GM21737 (cell line): ENCODE measurements at regions not wholly inside any gene's neighbourhood (a gene's known extent, or its start where the extent isn't known, plus 50 kb on each side); places are given as distances from the start of the nearest gene placed in this dataset.

ENCODE experiments used
- ATAC-seq: cut with Tn5 transposase; IDR thresholded peaks from one replicate; pipeline ENCODE4 v1.9.1; 2021; ENCODE audit warnings: mild to moderate bottlenecking, moderate library complexity; ENCODE audit not compliant: unreplicated experiment

DNA sequence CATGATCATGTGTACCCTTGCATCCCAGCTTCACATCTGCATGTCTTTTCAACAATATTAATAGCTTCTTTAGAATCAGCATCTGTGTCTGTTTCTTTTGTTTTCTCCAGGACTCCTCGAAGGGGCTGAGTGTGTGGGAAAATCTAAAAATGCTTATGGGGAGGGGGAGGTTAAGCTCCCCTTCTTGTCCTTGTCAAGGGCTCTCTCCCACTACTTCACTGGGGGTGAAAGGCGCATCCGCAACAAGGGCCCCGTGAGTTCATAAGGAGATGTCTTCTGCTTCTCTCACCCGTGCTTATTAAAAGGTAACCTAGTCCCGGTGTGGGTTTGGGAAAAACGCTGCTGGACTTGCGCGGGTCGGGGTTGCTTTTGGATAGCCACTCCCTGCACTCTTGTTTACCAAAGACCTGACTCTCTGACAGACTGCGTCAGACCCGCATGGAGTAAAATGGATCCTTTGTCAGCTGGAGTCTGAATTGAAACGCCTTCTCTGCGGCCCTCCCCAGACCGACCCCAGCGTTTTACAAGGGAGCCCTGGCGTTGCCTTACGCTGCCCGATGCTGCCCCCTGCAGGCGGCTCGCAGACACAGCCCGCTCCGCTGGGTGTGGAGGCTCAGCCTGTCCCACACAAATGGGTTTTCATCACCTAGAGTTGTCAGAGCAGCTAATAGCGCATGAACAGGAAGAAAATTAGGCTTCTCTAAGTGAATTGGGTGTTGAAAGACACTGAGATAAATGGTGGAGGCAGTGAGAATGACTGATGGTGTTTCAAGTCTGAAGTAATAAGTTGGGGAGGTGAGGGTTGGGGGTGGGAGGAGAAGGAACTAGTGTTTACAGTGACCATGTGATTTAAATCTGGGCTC, 53.8 kb downstream of the IER5 start:
- ATAC-seq = peak; percentile 62

DNA sequence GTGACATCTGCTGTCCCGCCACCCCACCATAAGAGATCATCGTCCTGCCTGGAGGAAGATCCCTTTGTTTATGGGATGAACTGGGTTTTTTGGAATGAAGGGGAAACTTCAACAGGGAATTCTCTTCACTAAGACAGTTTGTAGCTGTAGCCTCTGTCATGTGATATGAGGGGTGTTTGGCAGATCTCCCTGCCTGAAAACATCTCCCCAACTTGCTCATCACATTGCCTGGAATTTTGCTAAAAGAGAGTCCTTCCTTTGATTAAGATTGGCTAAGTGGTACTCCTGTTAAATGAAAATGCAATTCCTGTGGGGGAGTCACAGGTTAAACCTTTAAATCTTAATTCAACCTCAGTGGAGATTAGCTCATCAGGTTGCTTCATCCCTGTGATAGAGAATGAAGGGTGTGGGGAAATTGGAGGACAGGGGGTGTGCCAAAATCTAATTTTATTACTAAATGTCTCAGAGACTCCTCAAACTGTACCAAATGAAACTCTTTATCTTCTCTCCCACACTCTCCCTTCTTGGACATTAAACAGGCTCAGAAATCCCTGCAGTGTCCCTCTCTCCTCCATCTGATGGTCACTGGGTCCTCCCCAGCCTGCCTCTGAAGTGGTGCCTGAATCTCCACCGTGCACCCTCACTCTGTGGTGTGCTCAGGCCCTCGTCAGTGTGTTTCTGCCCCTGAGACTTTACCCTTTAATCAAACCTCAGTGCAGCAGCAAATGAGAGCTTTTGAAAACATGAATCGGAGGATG, 54.8 kb downstream of the IER5 start:
- no peak for ATAC-seq

GRCh38 chr1:181144238-181144637, 55.7 kb downstream of the IER5 start:
- no peak for ATAC-seq

GRCh38 chr1:181148636-181149035, 60.1 kb downstream of the IER5 start:
- no peak for ATAC-seq

DNA sequence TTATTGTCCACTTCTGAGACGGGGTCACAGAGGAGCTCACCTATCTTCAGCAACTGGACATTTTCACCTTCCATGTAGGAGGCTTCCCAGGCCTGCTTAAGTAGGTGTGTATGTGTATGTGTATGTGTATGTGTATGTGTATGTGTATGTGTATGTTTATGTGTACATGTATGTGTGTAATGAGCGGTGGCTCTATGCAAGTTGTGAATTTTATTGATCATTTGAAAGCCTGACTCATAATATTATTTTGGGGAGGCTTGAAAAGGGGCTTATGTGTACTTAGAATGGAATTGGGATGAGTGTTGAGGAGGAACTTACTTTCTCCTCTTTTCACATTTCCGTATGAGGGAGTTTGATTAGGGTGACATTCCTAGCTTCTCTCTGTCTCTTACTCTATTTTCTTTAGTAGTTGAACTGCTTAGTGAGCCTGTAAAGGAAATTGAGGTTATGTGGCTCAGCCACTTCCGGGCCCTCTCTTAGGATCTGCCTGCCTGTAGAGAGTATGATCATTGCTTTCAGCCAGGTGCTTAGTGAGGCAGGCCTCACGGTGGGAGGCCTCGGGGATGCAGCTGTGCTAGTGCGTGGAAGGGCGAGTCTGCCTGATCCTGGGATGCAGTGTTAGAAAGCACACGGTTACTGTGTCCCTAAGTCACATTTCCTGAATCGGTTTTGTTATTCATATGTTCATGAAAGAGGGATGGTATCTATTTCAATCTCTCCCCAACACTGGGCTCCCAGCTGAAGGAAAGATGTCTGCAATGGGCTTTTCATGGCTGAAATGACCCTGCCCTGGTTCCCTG, 61.0 kb downstream of the IER5 start:
- ATAC-seq = peak; percentile 60

DNA sequence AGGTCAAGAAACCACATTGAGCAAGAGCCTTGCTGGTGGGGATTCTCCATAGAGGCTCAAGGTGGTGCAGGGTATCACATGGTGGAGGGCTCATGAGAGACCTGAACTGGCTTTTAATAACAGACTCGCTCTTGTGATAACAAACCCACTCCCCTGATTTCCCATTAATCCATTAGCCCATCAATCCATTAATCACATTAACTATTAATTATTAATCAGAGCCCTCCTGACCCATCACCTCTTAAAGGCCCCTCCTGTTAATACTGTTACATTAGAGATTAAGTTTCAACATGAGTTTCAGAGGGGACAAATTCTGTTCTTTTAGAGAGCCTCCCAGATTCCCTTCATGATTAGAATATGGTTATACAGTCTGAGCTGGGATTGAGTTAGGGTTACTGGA, 61.8 kb downstream of the IER5 start:
- no peak for ATAC-seq

GRCh38 chr1:181150842-181151241, 62.3 kb downstream of the IER5 start:
- ATAC-seq = no peak

DNA sequence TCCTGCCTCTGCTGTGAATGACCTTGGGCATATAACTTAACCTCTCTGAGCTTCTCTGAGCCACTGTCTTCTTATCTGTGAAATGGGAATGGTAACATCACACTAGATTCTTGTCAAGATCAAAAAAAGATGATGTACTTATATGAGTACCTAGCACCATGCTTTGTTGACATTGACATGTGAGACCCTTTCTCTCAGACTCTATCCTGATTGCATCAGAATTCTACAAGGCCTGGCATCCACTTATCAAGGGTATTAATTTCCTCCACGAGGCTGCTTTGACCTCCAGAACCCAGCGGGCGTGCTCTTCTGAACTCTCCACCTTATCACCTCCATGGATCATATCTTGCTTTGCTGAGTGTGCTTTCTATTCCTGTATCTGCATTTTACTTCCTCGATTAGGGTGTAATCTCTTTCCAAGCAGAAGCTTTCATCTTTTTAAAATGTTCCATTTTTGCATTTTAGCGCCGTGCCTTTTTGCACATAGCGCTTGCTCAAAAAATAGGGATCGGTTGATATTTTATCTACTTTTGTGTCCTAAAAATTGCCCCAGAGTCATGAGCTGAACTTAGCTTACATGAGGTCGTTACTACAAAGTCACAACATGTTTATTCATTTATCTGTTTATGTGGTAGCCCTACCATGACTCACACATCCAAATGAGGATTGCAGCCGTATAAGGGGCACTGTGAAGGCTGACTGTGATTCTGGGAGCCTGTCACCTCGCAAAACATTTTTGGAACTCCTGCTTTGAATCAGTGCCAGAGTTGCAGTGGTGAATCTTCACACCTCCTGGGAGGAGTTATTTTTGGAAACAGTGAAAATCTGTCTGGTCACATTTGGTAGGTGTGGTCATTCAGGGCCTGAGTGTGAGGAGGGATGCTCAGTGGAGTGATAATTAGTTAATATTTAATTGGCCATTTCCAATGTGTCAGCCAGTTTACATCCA, 63.2 kb downstream of the IER5 start:
- ATAC-seq = peak; percentile 32

GRCh38 chr1:181152892-181153633, 64.6 kb downstream of the IER5 start:
- ATAC-seq = peak; percentile 62

DNA sequence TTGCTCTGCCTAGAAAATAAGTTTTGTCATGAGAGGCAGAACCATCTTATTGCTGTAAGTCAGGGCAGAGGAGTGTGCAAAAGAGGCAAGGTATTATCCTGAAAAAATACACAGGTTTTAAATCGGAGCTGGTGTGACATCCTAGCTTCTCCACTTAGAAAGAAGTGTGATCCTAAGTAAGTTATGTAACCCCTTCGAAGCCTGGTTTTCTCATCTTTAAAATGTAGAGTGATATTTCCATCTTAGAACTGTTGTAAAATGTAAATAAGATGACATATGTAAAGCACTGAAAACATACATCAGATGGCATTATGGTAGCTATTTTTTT, 65.1 kb downstream of the IER5 start:
- ATAC-seq = no peak

DNA sequence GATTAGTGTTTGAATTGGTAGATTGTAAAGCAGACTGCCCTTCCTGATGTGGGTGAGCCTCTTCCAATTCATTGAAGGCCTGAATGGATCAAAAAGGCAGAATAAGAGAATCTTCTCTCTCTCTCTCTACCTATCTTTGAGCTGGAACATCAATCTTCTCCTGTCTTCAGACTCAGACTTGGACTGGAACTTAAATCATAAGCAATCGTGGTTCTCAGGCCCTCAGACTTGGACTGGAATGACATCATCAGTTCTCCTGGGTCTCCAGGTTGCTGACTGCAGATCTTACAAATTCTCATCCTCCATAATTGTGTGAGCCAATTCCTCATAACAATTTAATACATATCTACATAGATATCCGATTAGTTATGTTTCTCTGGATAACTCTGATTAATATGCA, 66.8 kb downstream of the IER5 start:
- ATAC-seq = no peak

- ATAC-seq = no peak
Measured at GRCh38 chr1:181159451-181160140, 71.1 kb downstream of the IER5 start.

- ATAC-seq = no peak
Measured at GRCh38 chr1:181160322-181160721, 71.8 kb downstream of the IER5 start.

DNA sequence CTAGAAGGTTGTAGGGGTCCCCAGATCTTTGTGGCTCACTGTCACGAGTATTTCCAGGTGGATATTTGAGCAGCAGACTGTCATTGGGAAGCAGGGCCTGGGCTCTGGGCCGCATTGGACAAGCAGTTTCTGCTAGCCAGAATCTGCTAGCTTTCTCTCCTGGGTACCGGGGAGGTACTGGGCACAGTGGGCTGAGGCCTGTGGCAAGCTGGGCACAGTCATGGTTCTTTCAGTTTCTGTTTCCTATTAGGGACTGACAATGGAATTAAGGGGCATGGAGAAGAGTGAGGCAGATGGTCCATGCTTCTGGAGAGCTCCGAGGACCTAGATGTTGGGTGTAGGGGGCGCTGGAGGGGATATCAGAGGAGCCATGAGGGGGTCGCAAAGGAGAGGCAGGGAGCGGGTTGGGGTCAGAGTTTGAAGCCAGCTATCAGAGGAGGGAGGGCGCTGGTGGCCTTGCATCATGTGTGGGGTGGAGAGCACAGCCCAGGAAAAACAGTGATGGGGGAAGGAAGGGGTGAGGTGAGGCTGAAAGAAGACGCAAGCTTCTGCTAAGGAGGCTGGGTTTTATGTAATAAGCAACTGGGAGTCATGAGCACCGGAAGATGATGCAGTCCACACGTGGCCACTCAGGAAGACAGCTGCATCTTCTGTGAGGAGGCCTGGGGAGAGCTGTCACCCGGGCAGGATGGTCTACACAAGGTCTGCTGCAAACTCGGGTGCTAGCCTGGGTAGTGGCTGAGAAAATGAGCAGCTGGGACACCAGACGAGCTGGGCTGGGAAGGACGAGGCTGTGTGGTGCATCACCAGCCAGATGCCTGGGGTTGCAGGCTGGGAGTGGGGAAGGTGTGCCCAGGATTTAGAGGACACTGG, 72.7 kb downstream of the IER5 start:
- ATAC-seq = no peak

DNA sequence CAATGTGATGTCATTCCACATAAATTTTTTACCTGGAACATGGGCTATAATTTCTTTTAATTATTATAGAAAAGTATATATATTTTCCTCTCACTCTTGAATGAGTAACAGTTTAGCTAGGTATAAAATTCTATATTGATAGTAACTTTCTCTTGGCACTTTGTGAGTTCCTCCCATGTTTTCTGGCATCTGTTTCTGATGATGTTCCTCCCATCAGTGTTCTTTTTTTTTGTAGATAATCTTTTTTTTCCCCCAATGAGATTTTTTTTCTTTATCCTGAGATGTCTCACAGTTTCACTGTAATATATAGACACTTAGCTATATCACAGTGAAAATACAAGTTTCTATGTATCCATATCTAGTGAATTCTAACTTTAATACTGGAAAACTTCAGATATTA, 75.2 kb downstream of the IER5 start:
- ATAC-seq = no peak

GRCh38 chr1:181166377-181167196, 78.1 kb downstream of the IER5 start:
- peak; percentile 97 for ATAC-seq

DNA sequence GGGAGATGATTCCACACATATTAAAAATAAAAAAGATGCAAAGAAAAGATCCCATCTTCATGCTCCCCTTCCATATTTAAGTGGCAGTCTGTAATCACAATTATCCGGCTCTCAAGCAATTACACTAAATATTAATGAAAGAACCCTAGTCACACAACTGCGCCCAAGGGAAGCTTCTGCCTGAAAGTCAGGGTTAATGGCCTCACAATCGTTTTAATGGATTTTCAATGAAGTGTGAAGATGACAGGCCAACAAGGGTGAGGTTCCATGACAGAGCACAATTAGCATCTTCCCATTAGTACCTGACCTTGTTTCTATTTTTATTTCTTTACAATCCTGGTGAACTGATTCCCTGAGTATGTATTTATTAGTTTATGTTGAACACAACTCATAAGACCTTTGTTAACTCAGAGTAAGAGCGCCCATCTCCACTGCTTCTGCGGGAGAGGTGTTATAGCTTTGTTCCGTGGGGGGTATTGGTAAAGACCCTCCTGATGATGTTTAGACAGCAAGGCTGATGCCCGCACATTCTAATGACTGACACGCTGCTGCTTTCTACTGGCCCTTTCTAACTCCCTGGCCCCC, 80.9 kb downstream of the IER5 start:
- no peak for ATAC-seq
